HG02588 (cell line): ENCODE measurements at regions not wholly inside any gene's neighbourhood (a gene's known extent, or its start where the extent isn't known, plus 50 kb on each side); places are given as distances from the start of the nearest gene placed in this dataset.
"Not testable (repeated sequence)": the region's sequence is repeated elsewhere in the genome, so short reads cannot be mapped to it uniquely, and the experiment has no call there.

ENCODE experiments used
- ATAC-seq: cut with Tn5 transposase; IDR thresholded peaks from one replicate; pipeline ENCODE4 v1.9.1; 2021; ENCODE audit warnings: mild to moderate bottlenecking, moderate library complexity; ENCODE audit not compliant: unreplicated experiment

GRCh38 chr6:140806431-140806830, 1326.3 kb upstream of the GJE1 start:
- no peak for ATAC-seq

GRCh38 chr6:140794544-140794943, 1338.2 kb upstream of the GJE1 start:
- ATAC-seq: no peak

DNA sequence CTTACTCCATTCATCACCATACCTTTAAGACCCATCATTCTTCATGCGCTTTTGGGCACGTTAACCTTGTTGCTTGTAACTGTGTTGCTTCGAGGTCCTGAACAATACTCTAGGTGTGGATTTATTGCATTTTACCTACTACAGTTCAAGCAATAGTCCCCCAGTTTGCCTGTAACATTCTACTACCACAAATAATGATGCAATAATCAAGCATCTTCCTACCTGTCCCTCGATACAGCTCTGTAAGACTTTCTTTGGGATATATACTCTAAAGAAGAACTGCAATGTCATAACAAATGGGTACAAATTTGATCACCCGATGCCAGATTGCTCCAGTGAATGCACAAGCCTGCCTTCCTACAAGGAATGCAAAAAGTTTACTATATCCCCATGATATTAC, 1342.6 kb upstream of the GJE1 start:
- no peak for ATAC-seq

DNA sequence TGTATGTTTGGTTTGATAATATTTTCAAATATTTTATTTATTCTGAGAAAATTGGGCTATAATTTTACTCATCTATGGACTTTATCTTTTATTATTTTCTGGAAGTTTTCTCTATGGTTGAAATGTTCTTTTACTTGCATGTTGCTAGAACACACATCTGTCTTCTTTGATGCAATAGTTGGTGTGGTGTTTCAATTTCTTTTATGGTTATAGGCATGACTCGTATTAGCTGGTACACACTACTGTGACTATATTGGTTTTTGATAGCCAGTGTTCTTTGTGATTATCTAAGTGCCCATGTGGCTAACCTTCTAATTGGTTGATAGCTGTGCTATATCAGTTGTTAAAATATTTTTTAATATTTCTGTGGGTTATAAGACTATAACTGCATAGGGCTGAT, 1343.3 kb upstream of the GJE1 start:
- no peak for ATAC-seq

GRCh38 chr6:140785926-140786325, 1346.8 kb upstream of the GJE1 start:
- no peak for ATAC-seq

- no peak for ATAC-seq
Measured at GRCh38 chr6:140784573-140784972, 1348.2 kb upstream of the GJE1 start.

DNA sequence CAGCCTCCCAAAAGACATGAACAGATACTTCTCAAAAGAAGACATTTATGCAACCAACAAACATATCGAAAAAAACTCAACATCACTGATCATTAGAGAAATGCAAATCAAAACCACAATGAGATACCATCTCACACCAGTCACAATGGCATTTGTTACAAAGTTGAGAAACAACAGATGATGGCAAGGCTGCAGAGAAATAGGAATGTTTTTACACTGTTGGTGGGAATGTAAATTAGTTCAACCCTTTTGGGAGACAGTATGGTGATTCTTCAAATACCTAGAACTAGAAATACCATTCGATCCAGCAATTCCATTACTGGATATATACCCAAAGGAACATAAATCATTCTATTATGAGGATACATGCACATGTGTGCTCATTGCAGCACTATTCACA, 1349.2 kb upstream of the GJE1 start:
- not testable (repeated sequence) for ATAC-seq

- ATAC-seq: no peak
Measured at GRCh38 chr6:140782941-140783340, 1349.8 kb upstream of the GJE1 start.

DNA sequence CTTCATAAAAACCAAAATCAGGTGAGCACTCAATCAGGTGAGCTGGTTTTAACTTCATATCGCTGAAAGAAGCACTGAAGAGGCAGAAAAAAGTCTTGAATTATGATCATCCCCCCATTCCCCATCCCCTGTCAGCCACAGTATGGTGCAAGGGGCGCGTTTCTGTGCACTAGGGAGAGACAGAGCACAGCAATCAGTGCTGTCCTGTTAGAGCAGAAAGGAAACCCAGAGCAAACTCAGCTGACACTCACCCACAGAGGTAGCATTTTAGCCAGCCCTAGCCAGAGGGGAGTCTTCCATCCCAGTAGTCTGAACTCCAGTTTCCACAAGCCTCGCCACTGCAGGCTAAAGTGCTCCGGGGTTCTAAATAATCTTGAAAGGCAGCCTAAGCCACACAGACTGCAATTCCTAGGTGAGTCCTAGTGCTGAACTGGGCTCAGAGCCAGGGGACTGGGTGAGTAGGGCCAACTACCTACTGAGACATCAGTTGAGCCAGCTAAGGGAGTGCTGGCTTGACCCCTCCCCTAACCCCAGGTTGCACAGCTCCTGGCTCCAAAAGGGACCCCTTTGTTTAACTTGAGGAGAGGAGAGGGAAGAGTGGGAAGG, 1352.6 kb upstream of the GJE1 start:
- ATAC-seq: no peak

DNA sequence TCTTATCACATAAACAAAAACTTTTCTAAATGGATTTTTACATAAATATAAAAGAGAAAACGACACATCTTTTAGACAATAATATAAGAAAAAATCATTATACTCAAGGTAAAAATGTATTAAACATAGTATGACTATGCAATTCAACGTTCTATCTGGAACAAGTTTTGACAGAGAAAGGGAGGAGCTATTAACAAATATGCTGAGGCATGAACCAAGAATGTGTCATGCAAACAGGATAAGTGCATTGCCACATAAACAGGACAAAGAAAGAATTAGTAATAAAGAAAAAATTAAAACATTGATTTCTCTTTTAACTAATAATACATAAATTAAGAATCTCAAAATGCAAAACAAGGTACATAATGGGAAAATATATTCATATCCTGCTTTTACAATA, 1353.4 kb upstream of the GJE1 start:
- ATAC-seq: no peak

GRCh38 chr6:140777780-140778179, 1354.9 kb upstream of the GJE1 start:
- ATAC-seq: no peak

- ATAC-seq: no peak
Measured at GRCh38 chr6:140775061-140775460, 1357.7 kb upstream of the GJE1 start.

GRCh38 chr6:140774080-140774505, 1358.6 kb upstream of the GJE1 start:
- peak; percentile 99 for ATAC-seq

DNA sequence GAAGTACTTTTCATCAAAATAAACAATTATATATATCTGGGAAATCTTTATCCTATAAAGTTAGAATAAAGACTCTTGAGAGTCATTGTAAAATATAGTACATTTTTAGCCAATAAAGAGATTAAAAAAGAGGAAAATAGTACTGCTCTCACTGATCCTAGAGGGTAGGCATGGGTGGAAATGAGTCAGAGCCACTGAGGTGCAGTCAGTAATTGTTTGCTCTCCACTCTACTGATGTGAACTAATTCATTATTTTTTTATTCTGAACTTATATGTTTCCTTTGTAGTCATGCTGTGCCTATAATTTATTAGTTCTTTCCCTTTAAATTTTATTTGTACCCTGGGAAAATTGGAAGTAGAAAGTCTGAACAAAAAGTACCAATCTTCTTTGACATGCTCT, 1359.4 kb upstream of the GJE1 start:
- ATAC-seq: no peak

DNA sequence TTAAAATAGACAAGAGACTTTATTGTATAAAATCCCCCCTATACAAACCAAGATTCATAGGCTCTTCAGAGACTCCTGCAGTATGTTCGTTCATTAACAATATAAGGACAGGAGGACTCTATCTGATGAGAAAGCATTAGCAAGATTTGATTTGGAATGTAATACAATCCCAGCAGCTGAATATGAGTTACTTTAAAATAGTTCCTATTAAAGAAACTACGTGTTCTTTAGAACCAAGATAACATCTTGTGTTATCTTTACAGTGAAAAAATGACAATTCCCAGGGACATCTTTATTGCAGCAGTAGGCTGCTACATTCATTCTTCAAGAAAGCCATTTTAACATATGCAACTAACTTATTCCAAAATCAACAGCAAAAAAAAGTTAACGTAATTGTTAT, 1360.1 kb upstream of the GJE1 start:
- no peak for ATAC-seq

- no peak for ATAC-seq
Measured at GRCh38 chr6:140768133-140768532, 1364.6 kb upstream of the GJE1 start.

DNA sequence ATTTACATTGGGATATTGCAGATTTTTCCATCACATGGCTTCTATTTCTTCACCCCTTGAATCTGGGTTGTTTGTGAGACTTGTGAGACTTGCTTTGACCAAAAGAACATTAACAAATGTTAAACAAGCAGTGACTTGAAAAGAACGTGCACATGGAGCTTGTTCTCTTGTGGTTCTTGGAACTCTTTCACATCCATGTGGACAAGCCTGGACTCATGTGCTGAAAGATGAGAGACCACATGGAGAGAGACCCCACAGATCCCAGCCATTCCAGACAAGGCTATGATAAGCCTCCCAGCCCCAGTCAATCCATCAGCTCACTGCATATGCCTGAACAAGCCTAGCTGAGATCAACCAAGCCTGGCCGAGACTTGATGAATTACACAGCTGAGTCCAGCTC, 1365.7 kb upstream of the GJE1 start:
- no peak for ATAC-seq

DNA sequence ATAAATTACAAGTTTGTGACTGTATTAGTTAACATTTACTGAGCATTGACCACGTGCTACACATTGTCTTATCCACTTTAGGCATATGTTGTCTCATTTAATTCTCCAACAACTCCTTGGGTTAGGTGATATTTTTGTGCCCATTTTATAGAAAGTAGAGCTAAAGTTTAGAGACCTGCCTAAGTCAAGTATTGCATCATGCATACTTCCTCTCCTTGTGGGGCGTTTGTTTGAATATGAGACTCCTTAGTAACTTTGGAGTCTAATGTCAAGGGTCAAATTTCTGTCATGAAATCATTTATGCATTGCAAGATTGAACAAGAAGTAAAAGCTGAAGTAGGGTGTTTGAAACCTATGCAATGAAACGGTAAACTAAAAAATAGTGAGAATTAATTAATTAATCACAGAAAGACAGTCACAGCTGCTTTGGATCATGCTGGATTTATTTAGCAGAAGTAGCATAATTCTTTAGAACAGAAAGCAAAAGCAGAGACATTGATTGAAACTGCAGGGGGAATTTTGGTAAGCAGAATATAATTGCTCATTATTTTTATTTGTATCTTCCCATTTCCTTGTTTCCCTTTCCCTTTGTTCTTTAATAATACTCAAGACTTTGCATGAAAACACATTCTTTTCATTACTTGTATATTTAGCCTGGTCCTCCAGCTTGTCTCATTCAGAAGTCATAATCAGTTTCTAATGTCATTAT, 1374.4 kb upstream of the GJE1 start:
- ATAC-seq: no peak

DNA sequence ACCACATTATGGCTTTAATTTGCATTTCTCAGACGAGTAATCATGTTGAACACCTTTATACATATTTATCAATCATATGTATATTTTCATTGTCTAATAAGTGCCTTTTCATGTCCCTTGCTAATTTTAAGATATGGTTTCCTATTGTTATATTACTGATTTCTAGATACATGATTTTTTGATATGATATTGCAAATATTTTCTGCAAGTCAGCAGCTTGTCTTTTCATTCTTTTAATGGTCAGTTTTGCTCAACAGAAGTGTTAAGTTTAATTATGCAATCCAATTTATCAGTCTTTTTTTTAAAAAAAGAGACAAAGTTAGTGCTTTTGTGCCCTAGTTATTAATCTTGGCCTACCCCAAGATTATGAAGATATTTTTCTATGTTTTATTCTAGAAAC, 1377.8 kb upstream of the CITED2 start:
- no peak for ATAC-seq

DNA sequence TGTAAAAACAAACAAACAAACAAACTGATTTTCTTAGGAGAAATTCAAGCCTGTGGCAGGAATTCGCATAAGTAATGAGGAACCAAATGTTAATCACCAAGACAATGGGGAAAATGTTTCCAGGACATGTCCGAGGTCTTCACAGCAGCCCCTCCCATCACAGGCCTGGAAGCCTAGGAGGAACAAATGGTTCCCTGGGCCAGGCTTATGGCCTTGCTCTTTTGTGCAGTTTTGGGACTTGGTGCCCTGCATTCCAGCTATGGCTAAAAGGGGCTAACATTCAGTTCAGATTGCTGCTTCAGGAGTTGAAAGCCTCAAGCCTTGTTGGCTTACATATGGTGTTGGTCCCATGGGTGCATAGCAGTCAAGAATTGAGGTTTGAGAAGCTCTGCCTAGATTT, 1372.7 kb upstream of the CITED2 start:
- ATAC-seq: no peak

DNA sequence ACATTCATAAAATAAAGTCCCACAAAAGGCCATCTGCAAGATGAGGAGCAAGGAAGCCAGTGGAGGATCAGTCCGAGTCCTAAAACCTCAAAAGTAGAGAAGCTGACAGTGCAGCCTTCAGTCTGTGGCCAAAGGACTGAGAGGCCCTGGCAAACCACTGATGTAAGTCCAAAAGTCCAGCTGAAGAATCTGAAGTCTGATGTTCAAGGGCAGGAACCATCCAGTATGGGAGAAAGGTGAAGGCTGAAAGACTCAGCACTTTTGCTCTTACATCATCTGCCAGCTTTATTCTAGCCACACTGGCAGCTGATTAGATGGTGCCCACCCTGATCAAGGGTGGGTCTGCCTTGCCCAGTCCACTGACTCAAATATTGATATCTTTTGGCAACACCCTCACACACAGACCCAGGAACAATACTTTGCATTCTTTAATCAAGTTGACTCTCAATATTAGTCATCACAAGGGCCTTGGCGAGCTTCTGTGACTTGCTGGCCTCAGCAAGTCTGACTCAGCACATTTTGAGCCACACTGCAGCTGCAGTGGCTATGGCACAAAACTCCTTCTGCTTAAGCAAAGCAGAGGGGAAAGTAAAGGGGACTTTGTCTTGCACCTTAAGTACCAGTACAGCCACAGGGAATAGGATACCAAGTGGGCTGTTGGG, 1370.3 kb upstream of the CITED2 start:
- peak; percentile 90 for ATAC-seq

DNA sequence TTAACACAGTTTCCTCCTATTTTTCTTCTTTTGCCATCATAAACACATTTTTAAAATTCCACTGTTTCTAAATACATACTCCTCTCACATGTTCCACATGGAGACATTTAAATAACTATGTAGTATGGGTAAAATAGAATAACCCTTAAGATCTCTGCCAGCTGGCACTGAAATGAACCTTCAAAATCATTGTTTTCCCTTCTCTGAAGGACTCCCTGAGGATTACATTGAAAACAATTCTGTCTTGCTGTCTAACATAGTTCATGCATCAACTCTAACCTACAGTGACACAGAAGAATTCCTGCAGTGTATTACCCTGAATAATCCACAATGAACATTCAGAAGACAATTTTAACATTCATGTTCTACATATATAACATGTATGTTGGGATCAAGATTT, 1361.8 kb upstream of the CITED2 start:
- ATAC-seq: no peak
